Ishikawa (cell line): ENCODE measurements at regions not wholly inside any gene's neighbourhood (a gene's known extent, or its start where the extent isn't known, plus 50 kb on each side); places are given as distances from the start of the nearest gene placed in this dataset.

Experiments used
- CEBPB ChIP-seq: IDR thresholded peaks from 2 replicates; pipeline ENCODE4 v1.6.1; 2012
- EGR1 ChIP-seq: IDR thresholded peaks from 2 replicates; pipeline ENCODE4 v1.6.1; 2012
- EP300 ChIP-seq: IDR thresholded peaks from 2 replicates; pipeline ENCODE4 v1.6.1; 2012; ENCODE audit warnings: borderline replicate concordance
- FOXM1 ChIP-seq: IDR thresholded peaks from 2 replicates; pipeline ENCODE4 v1.6.1; 2012; ENCODE audit warnings: low read depth, borderline replicate concordance
- MAX ChIP-seq: IDR thresholded peaks from 2 replicates; pipeline ENCODE4 v1.6.1; 2012
- NFIC ChIP-seq: IDR thresholded peaks from 2 replicates; pipeline ENCODE4 v1.6.1; 2012
- RAD21 ChIP-seq: IDR thresholded peaks from 2 replicates; pipeline ENCODE4 v1.6.1; 2012; ENCODE audit warnings: low read depth
- REST ChIP-seq: IDR thresholded peaks from 2 replicates; pipeline ENCODE4 v1.6.1; 2012; ENCODE audit warnings: low read depth, mild to moderate bottlenecking
- TAF1 ChIP-seq: IDR thresholded peaks from 2 replicates; pipeline ENCODE4 v1.6.1; 2012; ENCODE audit warnings: low read depth, mild to moderate bottlenecking
- TCF12 ChIP-seq: IDR thresholded peaks from 2 replicates; pipeline ENCODE4 v1.6.1; 2012; ENCODE audit warnings: low read depth
- TEAD4 ChIP-seq: IDR thresholded peaks from 2 replicates; pipeline ENCODE4 v1.6.1; 2012
- USF1 ChIP-seq: IDR thresholded peaks from 2 replicates; pipeline ENCODE4 v1.6.1; 2012
- YY1 ChIP-seq: IDR thresholded peaks from 2 replicates; pipeline ENCODE4 v1.6.1; 2012; ENCODE audit warnings: low read depth
- ZBTB7A ChIP-seq: IDR thresholded peaks from 2 replicates; pipeline ENCODE4 v1.6.1; 2012; ENCODE audit warnings: low read depth

- no peak for TF ChIP-seq YY1
- TF ChIP-seq REST: no peak
- no peak for TF ChIP-seq TAF1
- TF ChIP-seq RAD21: no peak
- TF ChIP-seq MAX: no peak
- TF ChIP-seq TEAD4: no peak
- TF ChIP-seq USF1: no peak
- no peak for TF ChIP-seq EP300
- TF ChIP-seq ZBTB7A: no peak
- no peak for TF ChIP-seq TCF12
- TF ChIP-seq CEBPB: no peak
- TF ChIP-seq NFIC: no peak
- TF ChIP-seq EGR1: no peak
- TF ChIP-seq FOXM1: no peak
Measured at GRCh38 chr11:32224580-32224979, 133.7 kb downstream of the RCN1 start.
